Tibial nerve (tissue), 4 donors: ENCODE measurements at regions not wholly inside any gene's neighbourhood (a gene's known extent, or its start where the extent isn't known, plus 50 kb on each side); places are given as distances from the start of the nearest gene placed in this dataset.

Experiments
- DNase-seq, 2 donors: peaks; one replicate each; pipeline ENCODE4 v3.0.0-alpha.2; 2019; ENCODE audit warnings: low spot score in 2 of 2
- H3K27ac ChIP-seq, 4 donors: fragments of 200-600 bp; sonication (generic) in 3 of 4; one replicate each; pipeline ENCODE4 v1.5.1; 2017 to 2019; ENCODE audit warnings: mild to moderate bottlenecking in 1 of 4
- H3K27me3 ChIP-seq, 2 donors: fragments of 200-600 bp; sonication (generic) in 1 of 2; one replicate each; pipeline versions ENCODE4 v1.5.1 to v1.6.0; 2017 to 2019
- H3K36me3 ChIP-seq, 3 donors: fragments of 200-600 bp; sonication (generic); one replicate each; pipeline ENCODE4 v1.5.1; 2018 to 2019
- H3K4me1 ChIP-seq, 4 donors: fragments of 200-600 bp; sonication (generic) in 3 of 4; one replicate each; pipeline ENCODE4 v1.5.1; 2017 to 2019
- H3K4me3 ChIP-seq, 4 donors: fragments of 200-600 bp; sonication (generic) in 3 of 4; one replicate each; pipeline ENCODE4 v1.5.1; 2017 to 2019; ENCODE audit warnings: mild to moderate bottlenecking in 1 of 4, moderate library complexity in 1 of 4
- H3K9me3 ChIP-seq, 4 donors: fragments of 200-600 bp; sonication (generic) in 3 of 4; one replicate each; pipeline ENCODE4 v1.5.1; 2017 to 2019
- CTCF ChIP-seq, 5 experiments: fragments of 200-600 bp in 3 of 5; fragments of 450-650 bp in 2 of 5; sonication (generic) in 3 of 5; IDR thresholded peaks; one replicate each; pipeline ENCODE4 v1.5.1; 2016 to 2019; ENCODE audit warnings: antibody characterized with exemption in 5 of 5, mild to moderate bottlenecking in 3 of 5, moderate library complexity in 2 of 5
- EP300 ChIP-seq, 2 donors: sonication (generic); formaldehyde crosslinking; IDR thresholded peaks; one replicate each; pipeline ENCODE4 v1.6.1; 2017; ENCODE audit warnings: antibody characterized with exemption in 2 of 2, mild to moderate bottlenecking in 1 of 2
- POLR2A ChIP-seq, 2 donors: fragments of 450-650 bp; IDR thresholded peaks; one replicate each; pipeline ENCODE4 v1.6.1; 2017; ENCODE audit warnings: antibody characterized with exemption in 2 of 2, mild to moderate bottlenecking in 2 of 2, moderate library complexity in 2 of 2
- whole genome bisulfite sequencing, 2 donors: methylation state at CpG; one replicate each; pipeline ENCODE4 v1.1.5; 2018; 5-methylcytosine and 5-hydroxymethylcytosine counted together

- Histone ChIP-seq H3K4me3 (no peak overlapping the region), H3K36me3 (no peaks in the 10 kb centered on the region), H3K9me3 (peaks cover 0 to 43% (median 0%) of the 10 kb centered on the region in 4 donors), H3K27ac (no peak overlapping the region), H3K4me1 (no peaks in the 10 kb centered on the region), H3K27me3 (no peaks in the 10 kb centered on the region)
- DNase-seq, result no peak
- WGBS, 2 donors, result 82 to 89% methylated on average over 6 to 8 of the region's 8 CpGs
- TF ChIP-seq CTCF (IDR thresholded peaks at IDR 0.05) (no peak), POLR2A (IDR thresholded peaks at IDR 0.05) (no peak), EP300 (IDR thresholded peaks at IDR 0.05) (no peak)
Measured at GRCh38 chr12:126767334-126767733, 1499.6 kb upstream of the TMEM132C start.

DNA sequence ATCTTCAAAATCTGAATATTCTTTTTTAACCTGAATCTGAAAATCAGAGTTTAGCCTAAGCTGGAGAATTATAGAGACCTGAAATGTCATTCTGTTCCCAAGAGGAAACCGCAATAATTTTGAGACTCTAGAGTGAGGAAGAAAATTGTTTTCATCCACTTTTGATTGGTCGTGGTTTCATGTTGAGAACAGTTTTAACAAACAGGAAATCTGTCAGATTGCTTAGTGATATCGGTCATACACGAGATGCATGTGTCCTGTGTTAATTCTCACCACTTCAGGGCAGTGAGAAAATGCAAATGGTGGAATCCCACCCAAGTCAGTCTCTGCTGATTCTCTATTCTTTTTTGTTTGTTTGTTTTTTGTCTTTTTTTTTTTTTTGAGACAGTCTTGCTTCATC, 1498.5 kb upstream of the TMEM132C start:
- Histone ChIP-seq H3K4me1 (no peaks in the 10 kb centered on the region), H3K4me3 (no peak overlapping the region), H3K27ac (no peak overlapping the region), H3K9me3 (peaks cover 0 to 31% (median 0%) of the 10 kb centered on the region in 4 donors), H3K27me3 (no peaks in the 10 kb centered on the region), H3K36me3 (no peaks in the 10 kb centered on the region)
- no peak for TF ChIP-seq CTCF (IDR thresholded peaks at IDR 0.05)
- TF ChIP-seq EP300 (IDR thresholded peaks at IDR 0.05), result no peak
- no peak for TF ChIP-seq POLR2A (IDR thresholded peaks at IDR 0.05)
- DNase-seq, result no peak
- WGBS, 2 donors, result 66 to 77% methylated on average over 4 of the region's 4 CpGs

GRCh38 chr12:126770188-126770587, 1496.8 kb upstream of the TMEM132C start:
- Histone ChIP-seq H3K27ac (no peak overlapping the region), H3K27me3 (no peaks in the 10 kb centered on the region), H3K9me3 (peaks cover 0 to 14% (median 0%) of the 10 kb centered on the region in 4 donors), H3K36me3 (no peaks in the 10 kb centered on the region), H3K4me1 (no peaks in the 10 kb centered on the region), H3K4me3 (no peak overlapping the region)
- 51 to 83% methylated on average over 3 of the region's 3 CpGs for WGBS, 2 donors
- no peak for DNase-seq
- TF ChIP-seq CTCF (IDR thresholded peaks at IDR 0.05), result no peak
- TF ChIP-seq EP300 (IDR thresholded peaks at IDR 0.05), result no peak
- TF ChIP-seq POLR2A (IDR thresholded peaks at IDR 0.05), result no peak

- H3K27ac ChIP-seq, result peak overlapping the region in 1 of 4 donors; percentile 43
- WGBS, 2 donors, result 72 to 77% methylated on average over 18 of the region's 18 CpGs
- no peaks in the 10 kb centered on the region for H3K4me1 ChIP-seq
- no peaks in the 10 kb centered on the region for H3K27me3 ChIP-seq
- TF ChIP-seq CTCF (IDR thresholded peaks at IDR 0.05) (no peak), EP300 (IDR thresholded peaks at IDR 0.05) (no peak), POLR2A (IDR thresholded peaks at IDR 0.05) (no peak)
- peak overlapping the region in 2 of 4 donors; percentile 19 to 21 for H3K4me3 ChIP-seq
- no peak for DNase-seq
- peaks cover 0 to 2% (median 0%) of the 10 kb centered on the region in 4 donors for H3K9me3 ChIP-seq
- H3K36me3 ChIP-seq, result no peaks in the 10 kb centered on the region
Measured at GRCh38 chr12:126772171-126772864, 1494.7 kb upstream of the TMEM132C start.

DNA sequence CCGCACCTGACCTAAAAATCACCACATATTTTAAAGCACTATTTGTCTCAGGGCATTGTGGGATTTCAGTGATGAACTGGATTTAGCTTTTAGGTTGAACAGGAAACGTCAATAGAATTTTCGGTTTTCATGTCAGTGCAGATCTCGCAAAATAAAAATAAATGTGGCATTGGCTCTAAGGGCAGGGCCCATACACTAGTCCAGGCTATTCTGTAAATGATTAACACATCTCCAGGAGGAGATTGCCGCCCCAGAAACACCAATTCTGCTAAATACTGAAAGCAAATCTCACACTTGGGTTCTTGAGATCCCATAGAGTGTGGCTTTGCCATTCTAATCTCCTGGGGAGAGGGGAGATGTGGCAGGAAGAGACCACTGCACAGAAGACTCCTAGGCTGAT, 1494.0 kb upstream of the TMEM132C start:
- no peak overlapping the region for H3K27ac ChIP-seq
- no peak overlapping the region for H3K4me3 ChIP-seq
- 90 to 93% methylated on average over 5 of the region's 5 CpGs for WGBS, 2 donors
- H3K36me3 ChIP-seq, result no peaks in the 10 kb centered on the region
- no peak for DNase-seq
- no peak for TF ChIP-seq EP300 (IDR thresholded peaks at IDR 0.05)
- no peak for TF ChIP-seq CTCF (IDR thresholded peaks at IDR 0.05)
- TF ChIP-seq POLR2A (IDR thresholded peaks at IDR 0.05), result no peak
- no peaks in the 10 kb centered on the region for H3K9me3 ChIP-seq
- no peaks in the 10 kb centered on the region for H3K4me1 ChIP-seq
- H3K27me3 ChIP-seq, result no peaks in the 10 kb centered on the region
